GM18909 (cell line): ENCODE measurements at regions not wholly inside any gene's neighbourhood (a gene's known extent, or its start where the extent isn't known, plus 50 kb on each side); places are given as distances from the start of the nearest gene placed in this dataset.
"Not testable (repeated sequence)": the region's sequence is repeated elsewhere in the genome, so short reads cannot be mapped to it uniquely, and the experiment has no call there.

Experiments used
- ATAC-seq: cut with Tn5 transposase; IDR thresholded peaks from one replicate; pipeline ENCODE4 v1.9.1; 2021; ENCODE audit warnings: mild to moderate bottlenecking; ENCODE audit not compliant: unreplicated experiment, poor library complexity

- ATAC-seq, result no peak
Measured at GRCh38 chr3:101992863-101993262, 143.5 kb downstream of the NFKBIZ start.

GRCh38 chr3:101994386-101994785, 145.1 kb downstream of the NFKBIZ start:
- no peak for ATAC-seq

- ATAC-seq, result no peak
Measured at GRCh38 chr3:101995371-101996046, 146.2 kb downstream of the NFKBIZ start.

- ATAC-seq, result peak; percentile 50
Measured at GRCh38 chr3:101996832-101997231, 147.5 kb downstream of the NFKBIZ start.

GRCh38 chr3:101998256-101998926, 149.1 kb downstream of the NFKBIZ start:
- no peak for ATAC-seq

GRCh38 chr3:101999177-101999779, 150.0 kb downstream of the NFKBIZ start:
- no peak for ATAC-seq

GRCh38 chr3:102000620-102001209, 151.4 kb downstream of the NFKBIZ start:
- no peak for ATAC-seq

GRCh38 chr3:102002056-102002455, 152.7 kb downstream of the NFKBIZ start:
- no peak for ATAC-seq

GRCh38 chr3:102004561-102004960, 155.2 kb downstream of the NFKBIZ start:
- ATAC-seq, result no peak

GRCh38 chr3:102005551-102005950, 156.2 kb downstream of the NFKBIZ start:
- no peak for ATAC-seq

GRCh38 chr3:102006812-102007485, 157.6 kb downstream of the NFKBIZ start:
- no peak for ATAC-seq

GRCh38 chr3:102008436-102008835, 159.1 kb downstream of the NFKBIZ start:
- not testable (repeated sequence) for ATAC-seq

GRCh38 chr3:102016417-102016816, 167.1 kb downstream of the NFKBIZ start:
- no peak for ATAC-seq

GRCh38 chr3:102017784-102018183, 168.5 kb downstream of the NFKBIZ start:
- no peak for ATAC-seq

- ATAC-seq, result no peak
Measured at GRCh38 chr3:102018551-102018950, 169.2 kb downstream of the NFKBIZ start.

GRCh38 chr3:102020735-102021134, 171.4 kb downstream of the NFKBIZ start:
- ATAC-seq, result no peak

- no peak for ATAC-seq
Measured at GRCh38 chr3:102024270-102024904, 175.1 kb downstream of the NFKBIZ start.

GRCh38 chr3:102025606-102026270, 176.4 kb downstream of the NFKBIZ start:
- ATAC-seq, result no peak

GRCh38 chr3:102026656-102027055, 177.3 kb downstream of the NFKBIZ start:
- no peak for ATAC-seq

- no peak for ATAC-seq
Measured at GRCh38 chr3:102030661-102031060, 181.3 kb downstream of the NFKBIZ start.
